Tibial artery (tissue), 4 donors: ENCODE measurements at regions not wholly inside any gene's neighbourhood (a gene's known extent, or its start where the extent isn't known, plus 50 kb on each side); places are given as distances from the start of the nearest gene placed in this dataset.

Experiments
- DNase-seq, 2 donors: peaks; one replicate each; pipeline ENCODE4 v3.0.0-alpha.2; 2019
- H3K27ac ChIP-seq, 2 donors: fragments of 200-600 bp; sonication (generic) in 1 of 2; 1 replicate in 1 of 2; 2 replicates in 1 of 2; pipeline ENCODE4 v1.5.1; 2018 to 2019; ENCODE audit warnings: mild to moderate bottlenecking in 1 of 2
- H3K27me3 ChIP-seq, 2 donors: fragments of 200-600 bp; sonication (generic) in 1 of 2; one replicate each; pipeline versions ENCODE4 v1.5.1 to v1.6.0; 2016 to 2019
- H3K36me3 ChIP-seq, 3 donors: fragments of 200-600 bp; sonication (generic) in 2 of 3; one replicate each; pipeline ENCODE4 v1.5.1; 2016 to 2019; ENCODE audit warnings: mild to moderate bottlenecking in 2 of 3
- H3K4me1 ChIP-seq, 4 donors: fragments of 200-600 bp; sonication (generic) in 2 of 4; 1 replicate in 3 of 4; 2 replicates in 1 of 4; pipeline ENCODE4 v1.5.1; 2016 to 2019
- H3K4me3 ChIP-seq, 2 donors: fragments of 200-600 bp; sonication (generic) in 1 of 2; 1 replicate in 1 of 2; 2 replicates in 1 of 2; pipeline ENCODE4 v1.5.1; 2018 to 2019; ENCODE audit warnings: mild to moderate bottlenecking in 2 of 2
- H3K9me3 ChIP-seq, 3 donors: fragments of 200-600 bp; sonication (generic) in 1 of 3; one replicate each; pipeline ENCODE4 v1.5.1; 2016 to 2019
- CTCF ChIP-seq, 2 experiments: fragments of 200-600 bp in 1 of 2; fragments of 450-650 bp in 1 of 2; IDR thresholded peaks; one replicate each; pipeline ENCODE4 v1.5.1; 2017 to 2019; ENCODE audit warnings: antibody characterized with exemption in 2 of 2, mild to moderate bottlenecking in 1 of 2, moderate library complexity in 1 of 2
- intact Hi-C: fragments of 100-400 bp; cut with DNase I; formaldehyde crosslinking; loops from one replicate; pipeline ENCODE4 v1.15.0; 2023; ENCODE audit warnings: low total_unique reads

DNA sequence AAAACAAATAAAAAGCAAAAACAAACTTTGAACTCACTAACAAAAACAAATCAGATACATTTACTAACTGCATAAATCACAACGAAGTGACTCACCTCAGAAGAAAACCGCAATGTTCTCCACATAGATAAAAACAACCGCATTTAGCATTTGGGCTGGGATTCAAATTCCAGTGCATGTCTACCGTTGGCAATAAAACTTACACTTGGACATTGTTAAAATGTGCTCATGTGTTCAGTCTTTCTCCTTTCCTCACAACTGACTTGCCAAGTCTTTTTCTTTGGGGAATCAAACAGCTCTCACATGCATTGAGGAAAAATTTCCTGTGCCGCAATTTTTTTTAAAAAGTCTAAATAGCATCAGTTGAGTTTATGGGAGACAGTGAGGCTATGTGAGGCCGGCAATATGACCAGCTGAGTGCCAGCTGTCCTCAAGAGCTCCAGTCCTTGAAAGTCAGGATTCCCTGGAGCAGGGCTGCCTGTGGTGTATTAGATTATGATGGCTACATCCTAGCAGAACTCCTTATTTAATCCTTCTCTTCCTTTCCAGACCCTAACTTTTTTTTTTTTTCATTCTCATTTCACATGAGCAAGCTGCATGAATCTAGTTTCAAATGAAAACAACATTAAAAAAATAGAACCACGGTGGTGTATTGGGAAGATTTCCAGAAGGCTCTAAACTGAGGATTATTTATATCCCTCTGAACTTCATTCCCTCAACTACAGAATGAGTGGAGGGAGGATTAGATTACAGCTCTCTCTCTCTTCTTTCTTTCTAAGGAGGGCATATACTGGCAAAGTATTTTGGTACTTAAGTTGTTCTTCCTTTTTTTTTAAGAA, 70.2 kb upstream of the MEIS1 start:
- Histone ChIP-seq H3K27me3 (no peaks in the 10 kb centered on the region), H3K27ac (no peak overlapping the region), H3K9me3 (no peaks in the 10 kb centered on the region), H3K4me1 (peaks cover 0 to 22% (median 11%) of the 10 kb centered on the region in 4 donors), H3K4me3 (no peak overlapping the region), H3K36me3 (no peaks in the 10 kb centered on the region)
- intact Hi-C loops, result no loop called here
- no peak for TF ChIP-seq CTCF (IDR thresholded peaks at IDR 0.05)
- no peak for DNase-seq

GRCh38 chr2:66362701-66363100, 72.2 kb upstream of the MEIS1 start:
- H3K27ac ChIP-seq, result no peak overlapping the region
- intact Hi-C loops, result no loop called here
- H3K36me3 ChIP-seq, result no peaks in the 10 kb centered on the region
- H3K27me3 ChIP-seq, result no peaks in the 10 kb centered on the region
- peaks cover 0 to 22% (median 11%) of the 10 kb centered on the region in 4 donors for H3K4me1 ChIP-seq
- H3K4me3 ChIP-seq, result no peak overlapping the region
- DNase-seq, result no peak
- H3K9me3 ChIP-seq, result no peaks in the 10 kb centered on the region
- no peak for TF ChIP-seq CTCF (IDR thresholded peaks at IDR 0.05)

GRCh38 chr2:66346231-66346664, 88.7 kb upstream of the MEIS1 start:
- Histone ChIP-seq H3K36me3 (no peaks in the 10 kb centered on the region), H3K27me3 (no peaks in the 10 kb centered on the region), H3K27ac (no peak overlapping the region), H3K9me3 (peaks cover 0 to 6% (median 0%) of the 10 kb centered on the region in 3 donors), H3K4me1 (no peaks in the 10 kb centered on the region), H3K4me3 (no peak overlapping the region)
- TF ChIP-seq CTCF (IDR thresholded peaks at IDR 0.05), result no peak
- DNase-seq, result no peak
- intact Hi-C loops, result no loop called here

- no peak for TF ChIP-seq CTCF (IDR thresholded peaks at IDR 0.05)
- intact Hi-C loops, result no loop called here
- no peak overlapping the region for H3K4me3 ChIP-seq
- no peaks in the 10 kb centered on the region for H3K36me3 ChIP-seq
- DNase-seq, result no peak
- no peak overlapping the region for H3K27ac ChIP-seq
- H3K9me3 ChIP-seq, result peaks cover 0 to 6% (median 0%) of the 10 kb centered on the region in 3 donors
- no peaks in the 10 kb centered on the region for H3K27me3 ChIP-seq
- no peaks in the 10 kb centered on the region for H3K4me1 ChIP-seq
Measured at GRCh38 chr2:66344087-66344663, 90.8 kb upstream of the MEIS1 start.

GRCh38 chr2:66343259-66343658, 91.7 kb upstream of the MEIS1 start:
- intact Hi-C loops, result no loop called here
- Histone ChIP-seq H3K27ac (no peak overlapping the region), H3K27me3 (no peaks in the 10 kb centered on the region), H3K4me1 (no peaks in the 10 kb centered on the region), H3K9me3 (peaks cover 0 to 6% (median 0%) of the 10 kb centered on the region in 3 donors), H3K36me3 (no peaks in the 10 kb centered on the region), H3K4me3 (no peak overlapping the region)
- TF ChIP-seq CTCF (IDR thresholded peaks at IDR 0.05), result no peak
- no peak for DNase-seq
